GM19328 (cell line): ENCODE measurements at regions not wholly inside any gene's neighbourhood (a gene's known extent, or its start where the extent isn't known, plus 50 kb on each side); places are given as distances from the start of the nearest gene placed in this dataset.
A peak's percentile ranks its signal among the peaks of the same experiment; 100 is the strongest.
"Not testable (repeated sequence)": the region's sequence is repeated elsewhere in the genome, so short reads cannot be mapped to it uniquely, and the experiment has no call there.

ENCODE experiments used
- ATAC-seq: cut with Tn5 transposase; IDR thresholded peaks from one replicate; pipeline ENCODE4 v1.9.1; 2021; ENCODE audit warnings: mild to moderate bottlenecking, moderate library complexity; ENCODE audit not compliant: unreplicated experiment

GRCh38 chr1:101532377-101532776 is 295.6 kb downstream of the S1PR1 start:
- no peak for ATAC-seq

GRCh38 chr1:101540161-101540560 is 303.3 kb downstream of the S1PR1 start:
- ATAC-seq = no peak

- no peak for ATAC-seq
These were observed 310.1 kb downstream of the S1PR1 start for GRCh38 chr1:101546885-101547284.

GRCh38 chr1:101547357-101547756 is 310.5 kb downstream of the S1PR1 start:
- ATAC-seq = no peak

GRCh38 chr1:101548376-101548775 is 311.6 kb downstream of the S1PR1 start:
- no peak for ATAC-seq

GRCh38 chr1:101550581-101550980 is 313.8 kb downstream of the S1PR1 start:
- ATAC-seq = no peak

- ATAC-seq = no peak
These were observed 330.2 kb downstream of the S1PR1 start for GRCh38 chr1:101566883-101567538.

- ATAC-seq = peak; percentile 92
These were observed 330.9 kb downstream of the S1PR1 start for GRCh38 chr1:101567582-101568189.

GRCh38 chr1:101587741-101588140 is 350.9 kb downstream of the S1PR1 start:
- no peak for ATAC-seq

- no peak for ATAC-seq
These were observed 351.9 kb downstream of the S1PR1 start for GRCh38 chr1:101588677-101589076.

- ATAC-seq = no peak
These were observed 356.0 kb downstream of the S1PR1 start for GRCh38 chr1:101592845-101593244.

GRCh38 chr1:101595881-101596374 is 359.1 kb downstream of the S1PR1 start:
- ATAC-seq = no peak

GRCh38 chr1:101600615-101601014 is 363.8 kb downstream of the S1PR1 start:
- ATAC-seq = not testable (repeated sequence)

GRCh38 chr1:101603726-101604125 is 366.9 kb downstream of the S1PR1 start:
- no peak for ATAC-seq

GRCh38 chr1:101605878-101606277 is 369.1 kb downstream of the S1PR1 start:
- no peak for ATAC-seq

- ATAC-seq = no peak
These were observed 376.7 kb downstream of the S1PR1 start for GRCh38 chr1:101613546-101613945.

- ATAC-seq = no peak
These were observed 377.8 kb downstream of the OLFM3 start for GRCh38 chr1:101618900-101619299.

- no peak for ATAC-seq
These were observed 364.0 kb downstream of the OLFM3 start for GRCh38 chr1:101632548-101633272.

- no peak for ATAC-seq
These were observed 350.9 kb downstream of the OLFM3 start for GRCh38 chr1:101645810-101646209.

GRCh38 chr1:101652484-101652883 is 344.2 kb downstream of the OLFM3 start:
- ATAC-seq = no peak

GRCh38 chr1:101653482-101653946 is 343.2 kb downstream of the OLFM3 start:
- ATAC-seq = no peak

- no peak for ATAC-seq
These were observed 332.0 kb downstream of the OLFM3 start for GRCh38 chr1:101664726-101665125.
